Neuronal stem cell (in vitro differentiated cells): ENCODE measurements at regions not wholly inside any gene's neighbourhood (a gene's known extent, or its start where the extent isn't known, plus 50 kb on each side); places are given as distances from the start of the nearest gene placed in this dataset.

ENCODE experiments used
- DNase-seq: peaks from one replicate; pipeline ENCODE4 v3.0.0-alpha.2; 2013; ENCODE audit warnings: low spot score
- H2AFZ ChIP-seq: one replicate; pipeline ENCODE4 v1.6.1; 2013; ENCODE audit warnings: mild to moderate bottlenecking, low read length, inconsistent platforms
- H2AK5ac ChIP-seq: 2 replicates; pipeline ENCODE4 v1.6.1; 2013; ENCODE audit warnings: low read depth, mild to moderate bottlenecking, inconsistent platforms, low read length, moderate library complexity, mixed read lengths
- H2BK120ac ChIP-seq: 2 replicates; pipeline ENCODE4 v1.6.1; 2013; ENCODE audit warnings: low read depth, mild to moderate bottlenecking, inconsistent platforms, low read length, moderate library complexity, mixed read lengths
- H2BK12ac ChIP-seq: one replicate; pipeline ENCODE4 v1.6.1; 2013; ENCODE audit warnings: low read length, inconsistent platforms
- H2BK15ac ChIP-seq: 2 replicates; pipeline ENCODE4 v1.6.1; 2013; ENCODE audit warnings: mild to moderate bottlenecking, low read length, inconsistent platforms, mixed read lengths
- H2BK5ac ChIP-seq: one replicate; pipeline ENCODE4 v1.6.1; 2013; ENCODE audit warnings: inconsistent platforms, mild to moderate bottlenecking, low read length, moderate library complexity
- H3K14ac ChIP-seq: one replicate; pipeline ENCODE4 v1.6.1; 2013; ENCODE audit warnings: low read length, inconsistent platforms
- H3K18ac ChIP-seq: 2 replicates; pipeline ENCODE4 v1.6.1; 2013; ENCODE audit warnings: low read length, inconsistent platforms
- H3K23ac ChIP-seq: 2 replicates; pipeline ENCODE4 v1.6.1; 2013; ENCODE audit warnings: low read depth, mild to moderate bottlenecking, mixed read lengths, low read length, inconsistent platforms; ENCODE audit not compliant: poor library complexity
- H3K27ac ChIP-seq: replicated peaks from 3 replicates; pipeline ENCODE4 v1.5.1; 2013; ENCODE audit warnings: low read length, inconsistent platforms
- H3K27me3 ChIP-seq, 3 experiments: 2 replicates each; pipeline ENCODE4 v1.6.1; 2013; ENCODE audit warnings: low read length in 3 of 3, mild to moderate bottlenecking in 2 of 3, inconsistent platforms in 1 of 3, low read depth in 1 of 3, mixed read lengths in 1 of 3, moderate library complexity in 1 of 3; ENCODE audit not compliant: control insufficient read depth in 3 of 3, insufficient read depth in 3 of 3
- H3K36me3 ChIP-seq, 2 donors: replicated peaks in 1 of 2; 2 replicates each; pipeline ENCODE4 v1.6.1; 2013; ENCODE audit warnings: low read length in 2 of 2; ENCODE audit not compliant: control insufficient read depth in 2 of 2, insufficient read depth in 2 of 2
- H3K4ac ChIP-seq: 2 replicates; pipeline ENCODE4 v1.6.1; 2013; ENCODE audit warnings: inconsistent platforms, mild to moderate bottlenecking, low read length, moderate library complexity
- H3K4me1 ChIP-seq, 2 donors: 1 replicate in 1 of 2; 2 replicates in 1 of 2; pipeline ENCODE4 v1.6.1; 2013; ENCODE audit warnings: low read length in 2 of 2, low read depth in 1 of 2; ENCODE audit not compliant: control insufficient read depth in 2 of 2, insufficient read depth in 1 of 2
- H3K4me2 ChIP-seq: one replicate; pipeline ENCODE4 v1.6.1; 2013; ENCODE audit warnings: mild to moderate bottlenecking, low read length, inconsistent platforms; ENCODE audit not compliant: insufficient read depth, poor library complexity, severe bottlenecking
- H3K4me3 ChIP-seq, 2 donors: 2 replicates each; pipeline ENCODE4 v1.5.1; 2013; ENCODE audit warnings: low read length in 2 of 2, mild to moderate bottlenecking in 2 of 2, inconsistent platforms in 1 of 2, moderate library complexity in 1 of 2
- H3K79me1 ChIP-seq: one replicate; pipeline ENCODE4 v1.6.1; 2013; ENCODE audit warnings: low read depth, mild to moderate bottlenecking, inconsistent platforms, low read length, moderate library complexity
- H3K9ac ChIP-seq: one replicate; pipeline ENCODE4 v1.6.1; 2013; ENCODE audit warnings: mild to moderate bottlenecking, low read depth, low read length, inconsistent platforms; ENCODE audit not compliant: poor library complexity
- H3K9me3 ChIP-seq, 2 donors: replicated peaks in 1 of 2; 2 replicates each; pipeline versions ENCODE3 to v1.6.1; 2013; ENCODE audit warnings: low read length in 2 of 2, mild to moderate bottlenecking in 2 of 2, inconsistent platforms in 1 of 2, low read depth in 1 of 2, mixed read lengths in 1 of 2, moderate library complexity in 1 of 2; ENCODE audit not compliant: control insufficient read depth in 2 of 2, insufficient read depth in 1 of 2
- H4K8ac ChIP-seq: one replicate; pipeline ENCODE4 v1.6.1; 2013; ENCODE audit warnings: low read depth, mild to moderate bottlenecking, inconsistent platforms, low read length, moderate library complexity
- H4K91ac ChIP-seq: one replicate; pipeline ENCODE4 v1.6.1; 2013; ENCODE audit warnings: low read length, low read depth, mild to moderate bottlenecking, inconsistent platforms; ENCODE audit not compliant: poor library complexity
- WGBS, 2 donors: extraction: QIAGEN DNeasy Blood & Tissue Kit; methylation state at CpG; one replicate each; pipeline ENCODE4 v1.1.7; 2013; ENCODE audit warnings: missing lambda C conversion rate in 2 of 2, mixed read lengths in 1 of 2; ENCODE audit not compliant: insufficient read length in 2 of 2, insufficient replicate concordance in 1 of 2; ENCODE audit errors: extremely low coverage in 2 of 2; 5-methylcytosine and 5-hydroxymethylcytosine counted together

DNA sequence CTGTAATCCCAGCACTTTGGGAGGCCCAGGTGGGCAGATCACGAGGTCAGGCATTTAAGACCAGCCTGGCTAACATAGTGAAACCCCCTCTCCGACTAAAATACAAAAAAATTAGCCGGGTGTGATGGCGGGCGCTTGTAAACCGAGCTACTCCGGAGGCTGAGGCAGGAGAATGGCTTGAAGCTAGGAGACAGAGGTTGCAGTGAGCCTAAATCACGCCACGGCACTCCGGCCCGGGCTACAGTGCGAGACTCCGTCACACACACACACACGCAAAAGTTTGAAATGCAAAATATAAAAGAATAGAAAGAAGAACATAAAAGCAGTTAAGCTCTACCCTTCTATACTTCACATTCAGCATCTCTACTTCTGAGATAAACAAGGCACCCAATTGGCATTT, 1165.9 kb upstream of the CNTN5 start:
- Histone ChIP-seq H2AFZ (no peak overlapping the region), H3K4me3 (no peak overlapping the region), H3K4me2 (no peak overlapping the region), H3K9me3 (no peaks in the 10 kb centered on the region), H3K4me1 (peaks cover 3 to 4% of the 10 kb centered on the region in 2 donors), H3K27ac (no peak overlapping the region), H2BK15ac (no peak overlapping the region), H3K36me3 (no peaks in the 10 kb centered on the region), H3K4ac (no peak overlapping the region), H3K23ac (no peak overlapping the region), H4K8ac (no peak overlapping the region), H2BK5ac (no peak overlapping the region), H3K9ac (no peak overlapping the region), H2BK120ac (no peak overlapping the region), H2AK5ac (no peak overlapping the region), H4K91ac (no peak overlapping the region), H3K27me3 (no peaks in the 10 kb centered on the region), H3K18ac (no peak overlapping the region), H2BK12ac (no peak overlapping the region), H3K79me1 (no peaks in the 10 kb centered on the region), H3K14ac (no peak overlapping the region)
- WGBS, 2 donors = no CpG with 5 or more reads among the region's 14 CpGs
- no peak for DNase-seq

GRCh38 chr11:97856666-97857065, 1164.1 kb upstream of the CNTN5 start:
- Histone ChIP-seq H2BK120ac (no peak overlapping the region), H4K8ac (no peak overlapping the region), H3K23ac (no peak overlapping the region), H3K4ac (no peak overlapping the region), H3K27me3 (no peaks in the 10 kb centered on the region), H2BK15ac (no peak overlapping the region), H2BK12ac (no peak overlapping the region), H2AK5ac (no peak overlapping the region), H3K4me2 (no peak overlapping the region), H3K4me3 (no peak overlapping the region), H3K18ac (no peak overlapping the region), H2AFZ (no peak overlapping the region), H3K4me1 (peaks cover 0 to 2% of the 10 kb centered on the region in 2 donors), H2BK5ac (no peak overlapping the region), H3K79me1 (no peaks in the 10 kb centered on the region), H3K27ac (no peak overlapping the region), H3K36me3 (no peaks in the 10 kb centered on the region), H3K9ac (no peak overlapping the region), H3K14ac (no peak overlapping the region), H4K91ac (no peak overlapping the region), H3K9me3 (no peaks in the 10 kb centered on the region)
- DNase-seq = no peak
- WGBS, 2 donors = no CpG with 5 or more reads among the region's 2 CpGs

GRCh38 chr11:97860237-97860636, 1160.5 kb upstream of the CNTN5 start:
- WGBS, 2 donors = no CpG with 5 or more reads among the region's 1 CpG

DNA sequence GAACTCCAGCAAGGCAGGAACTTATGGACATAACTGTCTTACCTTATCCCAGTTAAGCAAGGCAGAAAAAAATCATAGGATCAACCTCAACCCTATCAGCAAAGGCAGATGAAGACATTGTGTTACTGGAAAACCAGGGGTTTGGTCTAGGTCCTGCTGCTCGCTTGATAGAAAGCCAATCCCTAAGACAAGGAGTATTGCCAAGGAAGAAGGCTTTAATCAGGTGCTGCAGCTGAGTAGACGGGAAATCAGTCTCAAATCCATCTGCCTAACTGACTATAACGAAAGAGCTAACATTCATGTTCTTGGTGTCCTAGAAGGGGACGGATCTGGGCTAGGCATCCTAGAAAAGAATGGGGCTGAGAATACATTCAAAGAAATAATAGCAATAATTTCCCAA, 1158.7 kb upstream of the CNTN5 start:
- Histone ChIP-seq H2AK5ac (no peak overlapping the region), H2BK12ac (no peak overlapping the region), H3K4ac (no peak overlapping the region), H3K4me3 (no peak overlapping the region), H3K4me1 (no peaks in the 10 kb centered on the region), H4K8ac (no peak overlapping the region), H4K91ac (no peak overlapping the region), H3K9ac (no peak overlapping the region), H3K4me2 (no peak overlapping the region), H3K79me1 (no peaks in the 10 kb centered on the region), H3K23ac (no peak overlapping the region), H2BK5ac (no peak overlapping the region), H3K27ac (no peak overlapping the region), H3K14ac (no peak overlapping the region), H3K18ac (no peak overlapping the region), H3K36me3 (no peaks in the 10 kb centered on the region), H2BK120ac (no peak overlapping the region), H3K9me3 (no peaks in the 10 kb centered on the region), H2BK15ac (no peak overlapping the region), H2AFZ (no peak overlapping the region), H3K27me3 (no peaks in the 10 kb centered on the region)
- WGBS, 2 donors = no CpG with 5 or more reads among the region's 4 CpGs
- DNase-seq = no peak

More at GRCh38 chr11:97860237-97860636, 1160.5 kb upstream of the CNTN5 start:
- no peak overlapping the region for H3K9ac ChIP-seq
- H4K8ac ChIP-seq = no peak overlapping the region
- H3K18ac ChIP-seq = no peak overlapping the region
- H3K9me3 ChIP-seq = no peaks in the 10 kb centered on the region
- no peak overlapping the region for H2BK15ac ChIP-seq
- no peak overlapping the region for H2AFZ ChIP-seq
- DNase-seq = no peak
- no peak overlapping the region for H2BK12ac ChIP-seq
- H3K4me3 ChIP-seq = no peak overlapping the region
- no peak overlapping the region for H2AK5ac ChIP-seq
- H3K27me3 ChIP-seq = no peaks in the 10 kb centered on the region
- no peak overlapping the region for H3K14ac ChIP-seq
- no peak overlapping the region for H3K4me2 ChIP-seq
- H3K27ac ChIP-seq = no peak overlapping the region
- no peak overlapping the region for H2BK5ac ChIP-seq
- H3K4ac ChIP-seq = no peak overlapping the region
- H3K79me1 ChIP-seq = no peaks in the 10 kb centered on the region
- H4K91ac ChIP-seq = no peak overlapping the region
- H3K23ac ChIP-seq = no peak overlapping the region
- H2BK120ac ChIP-seq = no peak overlapping the region
- H3K36me3 ChIP-seq = no peaks in the 10 kb centered on the region
- peaks cover 0 to 2% of the 10 kb centered on the region in 2 donors for H3K4me1 ChIP-seq
